Adrenal gland (tissue), 5 donors: ENCODE measurements at regions not wholly inside any gene's neighbourhood (a gene's known extent, or its start where the extent isn't known, plus 50 kb on each side); places are given as distances from the start of the nearest gene placed in this dataset.

Experiments
- CTCF ChIP-seq, 6 experiments: fragments of 450-650 bp in 4 of 6; fragments of 200-600 bp in 2 of 6; sonication (generic) in 1 of 6; IDR thresholded peaks; 1 replicate in 5 of 6; 2 replicates in 1 of 6; pipeline versions ENCODE4 v1.5.1 to v1.8.0; 2016 to 2021; ENCODE audit warnings: antibody characterized with exemption in 6 of 6, mild to moderate bottlenecking in 2 of 6, moderate library complexity in 1 of 6
- POLR2A ChIP-seq, 2 donors: fragments of 450-650 bp; IDR thresholded peaks; one replicate each; pipeline ENCODE4 v1.6.1; 2017; ENCODE audit warnings: antibody characterized with exemption in 2 of 2, mild to moderate bottlenecking in 2 of 2, moderate library complexity in 1 of 2
- donor health status: DM: no; HTN: no; CAD: no.

DNA sequence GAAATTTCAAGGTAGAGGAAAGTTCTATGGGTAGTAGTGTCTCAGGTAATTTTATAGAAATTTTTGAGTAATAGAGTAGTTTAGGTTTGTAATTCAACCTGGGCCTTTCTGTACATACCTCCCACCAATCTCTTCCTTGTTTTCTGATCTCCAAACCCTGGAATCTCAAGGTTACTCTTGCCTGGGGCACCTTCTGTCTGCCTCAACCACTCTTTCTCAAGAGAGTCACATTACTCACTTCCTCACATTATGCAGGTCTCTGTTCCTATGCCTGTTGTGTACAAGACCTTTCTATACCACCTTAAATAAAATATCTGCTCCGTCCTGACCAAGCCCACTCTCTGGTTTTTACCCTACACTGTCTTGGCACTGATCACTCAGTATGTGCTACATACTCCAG, 412.6 kb upstream of the CTNND2 start:
- TF ChIP-seq CTCF (IDR thresholded peaks at IDR 0.05): no peak
- TF ChIP-seq POLR2A (IDR thresholded peaks at IDR 0.05): no peak
